Anterior cingulate cortex (tissue), 58 donors: ENCODE measurements at regions not wholly inside any gene's neighbourhood (a gene's known extent, or its start where the extent isn't known, plus 50 kb on each side); places are given as distances from the start of the nearest gene placed in this dataset.
A peak's percentile ranks its signal among the peaks of the same experiment; 100 is the strongest.

Source experiments
- DNase-seq, 58 donors: peaks; one replicate each; lab custom pipeline; 2025; lab: John Stamatoyannopoulos, UW

GRCh38 chrX:109926118-109926517, 76.8 kb upstream of the TMEM164 start:
- no peak for DNase-seq

GRCh38 chrX:109926743-109927662, 75.9 kb upstream of the TMEM164 start:
- no peak for DNase-seq

- peak in 12 of 58 donors; percentile 0 to 18 (median 4) for DNase-seq
These were observed 75.1 kb upstream of the TMEM164 start for GRCh38 chrX:109927663-109928273.

- DNase-seq: peak in 1 of 58 donors; percentile 13
These were observed 74.1 kb upstream of the TMEM164 start for GRCh38 chrX:109928596-109929335.

DNA sequence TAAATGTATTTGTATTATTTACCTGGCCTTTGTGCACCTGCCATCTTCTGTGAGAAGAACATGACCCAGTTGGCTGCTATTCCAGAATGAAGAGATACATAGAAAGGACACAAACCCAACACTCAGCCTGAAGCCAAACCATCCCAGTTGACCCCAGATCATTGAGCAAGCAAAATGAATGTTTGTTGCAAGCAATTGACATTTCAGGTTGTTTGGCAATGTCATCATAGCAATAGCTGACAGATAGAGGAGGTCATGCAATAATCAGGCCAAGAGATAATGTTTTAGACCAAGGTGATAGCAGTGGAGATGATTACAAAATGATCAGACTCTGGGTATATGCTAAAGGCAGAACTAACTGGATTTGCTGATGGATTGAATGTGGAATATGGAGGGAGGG, 71.2 kb upstream of the TMEM164 start:
- no peak for DNase-seq

GRCh38 chrX:109934434-109934833, 68.5 kb upstream of the TMEM164 start:
- no peak for DNase-seq

- DNase-seq: no peak
These were observed 68.0 kb upstream of the TMEM164 start for GRCh38 chrX:109934935-109935334.

DNA sequence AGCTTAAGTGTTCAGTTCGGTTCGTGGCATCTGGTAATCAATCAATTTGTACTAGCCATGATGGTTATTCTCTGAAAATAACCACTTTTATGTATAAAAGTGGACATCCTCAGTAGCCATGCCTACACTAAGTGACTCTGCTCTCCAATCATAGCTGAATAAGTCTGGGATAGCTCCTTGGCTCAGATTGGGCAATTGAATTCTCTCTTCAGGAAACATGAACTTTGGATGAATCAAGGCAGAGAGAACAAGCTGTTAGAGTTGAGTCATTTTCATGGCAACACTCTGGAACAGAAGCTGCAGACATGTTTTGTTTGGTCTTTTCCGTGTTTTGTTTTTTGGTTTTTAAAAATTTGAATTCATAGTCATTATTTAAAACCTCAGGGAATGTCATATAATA, 66.8 kb upstream of the TMEM164 start:
- DNase-seq: no peak

- no peak for DNase-seq
These were observed 66.3 kb upstream of the TMEM164 start for GRCh38 chrX:109936598-109936997.

- no peak for DNase-seq
These were observed 63.4 kb upstream of the TMEM164 start for GRCh38 chrX:109939498-109939897.

GRCh38 chrX:109940411-109940810, 62.5 kb upstream of the TMEM164 start:
- no peak for DNase-seq

DNA sequence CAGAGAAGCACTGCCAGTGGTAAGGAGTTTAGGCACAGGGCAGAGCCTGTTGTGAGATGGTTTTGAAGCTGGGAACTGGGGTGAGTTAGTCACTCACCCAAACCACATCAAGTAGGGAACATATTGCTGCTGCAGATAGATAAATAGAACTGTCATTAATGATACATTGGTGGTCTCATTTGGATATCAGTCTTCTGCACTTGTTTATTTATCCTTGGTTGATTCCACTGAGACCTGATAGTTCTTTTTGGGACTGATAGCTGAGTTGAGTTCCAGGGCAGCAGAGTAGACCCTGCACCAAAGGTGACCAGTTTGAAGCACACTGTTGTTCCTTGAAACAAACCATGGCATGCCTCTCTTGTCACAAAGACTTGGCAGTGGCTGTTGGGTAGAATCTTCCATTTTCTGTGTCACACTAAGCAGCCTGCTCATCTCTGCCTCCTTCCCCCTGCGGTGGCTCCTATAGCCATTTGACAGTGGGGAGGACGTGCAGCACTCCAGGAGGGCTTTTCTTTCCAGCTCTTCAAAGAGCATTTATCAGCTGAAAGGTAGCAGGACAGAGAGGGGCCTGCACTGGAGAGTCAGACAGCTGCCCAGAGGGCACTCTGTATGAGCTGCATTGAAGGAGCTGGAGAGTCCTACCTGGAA, 59.7 kb upstream of the TMEM164 start:
- DNase-seq: no peak

- no peak for DNase-seq
These were observed 59.2 kb upstream of the TMEM164 start for GRCh38 chrX:109943740-109944092.

DNA sequence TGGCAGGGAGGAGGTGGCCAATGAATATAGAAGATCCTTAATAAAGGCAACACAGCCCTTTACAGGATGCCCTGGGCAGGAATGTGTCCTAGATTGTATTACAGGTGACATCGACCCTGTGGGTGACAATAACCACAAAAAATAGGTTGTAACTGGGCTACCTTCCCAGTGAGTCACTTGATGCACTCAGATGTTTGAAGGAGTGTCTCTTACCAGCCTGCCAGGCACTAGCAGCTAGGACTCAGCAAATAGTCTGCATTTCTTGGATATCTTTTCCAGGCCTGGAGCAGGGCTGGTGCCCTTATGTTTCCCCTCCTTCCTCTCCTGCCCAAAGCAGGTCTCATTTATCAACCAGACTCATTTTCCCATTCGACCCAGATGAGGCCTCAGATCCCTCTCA, 50.9 kb upstream of the TMEM164 start:
- no peak for DNase-seq

- DNase-seq: no peak
These were observed 49.7 kb upstream of the TMEM164 start for GRCh38 chrX:109952985-109953905.
